HPDE6-E6E7 (cell line): ENCODE measurements at regions not wholly inside any gene's neighbourhood (a gene's known extent, or its start where the extent isn't known, plus 50 kb on each side); places are given as distances from the start of the nearest gene placed in this dataset.
"Not testable (repeated sequence)": the region's sequence is repeated elsewhere in the genome, so short reads cannot be mapped to it uniquely, and the experiment has no call there.

Experiments
- DNase-seq: peaks from one replicate; pipeline ENCODE4 v3.0.0; 2011; ENCODE audit warnings: missing footprints; ENCODE audit errors: extremely low spot score

- no peak for DNase-seq
Observed at GRCh38 chr15:79606831-79607355, 174.8 kb downstream of the MINAR1 start.

- DNase-seq, result no peak
Observed at GRCh38 chr15:79608066-79608864, 176.1 kb downstream of the MINAR1 start.

- DNase-seq, result no peak
Observed at GRCh38 chr15:79609506-79609905, 177.4 kb downstream of the MINAR1 start.

- DNase-seq, result no peak
Observed at GRCh38 chr15:79610021-79610420, 177.9 kb downstream of the MINAR1 start.

- no peak for DNase-seq
Observed at GRCh38 chr15:79615754-79616153, 183.6 kb downstream of the MINAR1 start.

- DNase-seq, result no peak
Observed at GRCh38 chr15:79617071-79617470, 184.9 kb downstream of the MINAR1 start.

GRCh38 chr15:79620112-79620857 is 188.1 kb downstream of the MINAR1 start:
- DNase-seq, result no peak

- DNase-seq, result not testable (repeated sequence)
Observed at GRCh38 chr15:79621805-79622204, 189.7 kb downstream of the MINAR1 start.

GRCh38 chr15:79623488-79623887 is 191.4 kb downstream of the MINAR1 start:
- DNase-seq, result no peak

GRCh38 chr15:79629687-79630086 is 197.6 kb downstream of the MINAR1 start:
- no peak for DNase-seq

- no peak for DNase-seq
Observed at GRCh38 chr15:79632457-79632856, 200.3 kb downstream of the MINAR1 start.

- DNase-seq, result no peak
Observed at GRCh38 chr15:79635149-79635771, 203.1 kb downstream of the MINAR1 start.

- DNase-seq, result no peak
Observed at GRCh38 chr15:79635897-79636561, 203.9 kb downstream of the MINAR1 start.

- peak; percentile 13 for DNase-seq
Observed at GRCh38 chr15:79640206-79640605, 208.1 kb downstream of the MINAR1 start.

GRCh38 chr15:79641841-79642240 is 209.7 kb downstream of the MINAR1 start:
- no peak for DNase-seq

GRCh38 chr15:79643393-79643792 is 211.3 kb downstream of the MINAR1 start:
- DNase-seq, result no peak

- DNase-seq, result peak; percentile 8
Observed at GRCh38 chr15:79644091-79644490, 212.0 kb downstream of the MINAR1 start.

- not testable (repeated sequence) for DNase-seq
Observed at GRCh38 chr15:79652972-79653371, 220.8 kb downstream of the MINAR1 start.

- no peak for DNase-seq
Observed at GRCh38 chr15:79653533-79653932, 221.4 kb downstream of the MINAR1 start.

GRCh38 chr15:79656151-79657000 is 224.2 kb downstream of the MINAR1 start:
- no peak for DNase-seq

GRCh38 chr15:79657722-79658121 is 225.6 kb downstream of the MINAR1 start:
- no peak for DNase-seq
